Epithelial cell of proximal tubule (primary cell): ENCODE measurements at regions not wholly inside any gene's neighbourhood (a gene's known extent, or its start where the extent isn't known, plus 50 kb on each side); places are given as distances from the start of the nearest gene placed in this dataset.

ENCODE experiments used
- DNase-seq: peaks from one replicate; pipeline ENCODE4 v3.0.0-alpha.2; 2011; ENCODE audit warnings: low read depth
- H3K4me3 ChIP-seq: 2 replicates; pipeline ENCODE4 v1.5.1; 2011; ENCODE audit warnings: low read depth, mild to moderate bottlenecking, low read length
- TF ChIP-seq, protein P1 (sequence below): conservative IDR thresholded peaks from 2 replicates; pipeline ENCODE4 v1.5.1; 2012; ENCODE audit warnings: low read depth, mild to moderate bottlenecking, low read length

- TF ChIP-seq, protein P1, sequence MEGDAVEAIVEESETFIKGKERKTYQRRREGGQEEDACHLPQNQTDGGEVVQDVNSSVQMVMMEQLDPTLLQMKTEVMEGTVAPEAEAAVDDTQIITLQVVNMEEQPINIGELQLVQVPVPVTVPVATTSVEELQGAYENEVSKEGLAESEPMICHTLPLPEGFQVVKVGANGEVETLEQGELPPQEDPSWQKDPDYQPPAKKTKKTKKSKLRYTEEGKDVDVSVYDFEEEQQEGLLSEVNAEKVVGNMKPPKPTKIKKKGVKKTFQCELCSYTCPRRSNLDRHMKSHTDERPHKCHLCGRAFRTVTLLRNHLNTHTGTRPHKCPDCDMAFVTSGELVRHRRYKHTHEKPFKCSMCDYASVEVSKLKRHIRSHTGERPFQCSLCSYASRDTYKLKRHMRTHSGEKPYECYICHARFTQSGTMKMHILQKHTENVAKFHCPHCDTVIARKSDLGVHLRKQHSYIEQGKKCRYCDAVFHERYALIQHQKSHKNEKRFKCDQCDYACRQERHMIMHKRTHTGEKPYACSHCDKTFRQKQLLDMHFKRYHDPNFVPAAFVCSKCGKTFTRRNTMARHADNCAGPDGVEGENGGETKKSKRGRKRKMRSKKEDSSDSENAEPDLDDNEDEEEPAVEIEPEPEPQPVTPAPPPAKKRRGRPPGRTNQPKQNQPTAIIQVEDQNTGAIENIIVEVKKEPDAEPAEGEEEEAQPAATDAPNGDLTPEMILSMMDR: no peak
- H3K4me3 ChIP-seq: no peak overlapping the region
- no peak for DNase-seq
Observed at GRCh38 chr1:55466921-55467320, 251.8 kb upstream of the USP24 start.

GRCh38 chr1:55466373-55466772 lies 251.2 kb upstream of the USP24 start:
- TF ChIP-seq, protein P1: no peak
- no peak overlapping the region for H3K4me3 ChIP-seq
- no peak for DNase-seq

DNA sequence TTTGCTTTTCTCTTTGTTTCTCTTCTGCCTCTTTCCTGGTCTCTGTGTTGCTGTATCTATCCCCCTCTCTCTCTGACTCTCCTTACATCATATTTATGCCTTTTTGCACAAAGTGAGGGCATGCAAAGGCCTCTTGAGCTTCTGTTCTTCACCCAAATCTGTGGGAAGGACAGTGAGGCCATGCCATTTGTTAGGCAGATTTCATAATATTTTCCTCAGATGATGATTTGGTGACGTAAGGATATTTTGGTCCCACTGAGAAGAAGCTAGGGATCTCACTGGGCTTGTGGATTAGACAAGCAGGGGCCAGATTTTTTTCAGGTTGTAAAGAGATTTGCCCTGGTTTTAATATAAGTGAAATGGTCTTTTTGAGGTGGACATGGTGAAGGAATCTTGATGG lies 249.4 kb upstream of the USP24 start:
- TF ChIP-seq, protein P1: no peak
- no peak overlapping the region for H3K4me3 ChIP-seq
- DNase-seq: no peak

DNA sequence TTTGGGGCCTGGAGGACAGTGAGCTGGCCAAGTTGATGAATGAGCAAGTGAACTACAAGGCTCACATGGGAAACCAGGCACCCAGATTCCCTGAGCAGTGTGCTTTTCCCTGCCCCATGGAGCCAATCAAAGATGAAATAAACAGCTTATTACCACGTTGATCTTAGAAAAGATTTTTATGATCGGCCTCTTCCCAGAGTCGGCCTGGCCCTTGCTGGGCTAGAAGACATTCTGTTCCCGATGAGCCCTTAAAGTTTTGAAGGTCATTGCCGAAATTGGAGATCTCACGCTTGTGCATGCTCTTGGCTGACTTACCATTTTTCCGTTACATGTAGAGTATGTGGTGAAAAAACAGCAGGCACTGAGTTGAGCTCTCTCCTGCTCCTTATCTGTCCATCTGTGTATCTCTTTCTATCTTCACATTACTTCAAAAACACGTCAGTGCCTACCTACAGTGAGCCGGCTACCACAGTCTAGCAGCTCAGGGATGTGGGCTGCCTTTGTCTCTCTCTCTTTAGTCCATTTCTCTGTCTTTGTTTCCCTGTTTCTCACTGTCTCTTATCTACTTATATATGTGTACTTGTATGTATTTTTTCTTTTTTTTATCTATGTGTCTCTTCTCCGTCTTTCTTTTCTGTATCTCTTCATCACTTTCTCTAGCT lies 248.8 kb upstream of the USP24 start:
- TF ChIP-seq, protein P1: no peak
- no peak for DNase-seq
- no peak overlapping the region for H3K4me3 ChIP-seq

DNA sequence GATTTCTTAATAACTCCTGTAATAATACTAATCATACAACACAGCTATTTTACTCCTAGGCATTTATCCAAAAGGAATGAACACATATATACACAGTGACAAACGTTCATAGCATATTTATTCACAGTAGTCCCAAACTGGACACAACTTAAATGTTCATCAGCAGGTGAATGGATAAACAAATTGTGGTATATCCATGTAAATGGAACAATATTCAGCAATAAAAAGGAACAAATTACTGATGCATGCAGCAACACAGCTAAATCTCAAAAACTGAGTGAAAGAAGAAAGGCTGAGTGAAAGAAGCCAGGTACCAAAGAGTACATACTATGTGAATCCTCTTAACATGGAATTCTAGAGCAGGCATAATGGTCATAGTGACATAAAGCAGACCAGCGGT lies 242.7 kb upstream of the USP24 start:
- DNase-seq: no peak
- H3K4me3 ChIP-seq: no peak overlapping the region
- TF ChIP-seq, protein P1: no peak

- no peak overlapping the region for H3K4me3 ChIP-seq
- no peak for DNase-seq
- TF ChIP-seq, protein P1: no peak
Observed at GRCh38 chr1:55456971-55457370, 241.8 kb upstream of the USP24 start.

- TF ChIP-seq, protein P1: no peak
Observed at GRCh38 chr1:55448261-55448660, 233.1 kb upstream of the USP24 start.

More at GRCh38 chr1:55448261-55448660, 233.1 kb upstream of the USP24 start:
- H3K4me3 ChIP-seq: no peak overlapping the region
- DNase-seq: no peak
